22Rv1 (cell line): ENCODE measurements at regions not wholly inside any gene's neighbourhood (a gene's known extent, or its start where the extent isn't known, plus 50 kb on each side); places are given as distances from the start of the nearest gene placed in this dataset.

Experiments used
- CTCF ChIP-seq: fragments of 450-650 bp; IDR thresholded peaks from 2 replicates; pipeline ENCODE4 v1.5.1; 2017; ENCODE audit warnings: mild to moderate bottlenecking
- ZFX ChIP-seq: fragments of 450-650 bp; IDR thresholded peaks from 2 replicates; pipeline ENCODE4 v1.6.1; 2017; ENCODE audit warnings: antibody characterized with exemption, borderline replicate concordance

GRCh38 chr5:87081016-87081415, 186.7 kb upstream of the RASA1 start:
- TF ChIP-seq CTCF = no peak
- no peak for TF ChIP-seq ZFX
